CD4-positive, alpha-beta T cell (primary cell): ENCODE measurements at regions not wholly inside any gene's neighbourhood (a gene's known extent, or its start where the extent isn't known, plus 50 kb on each side); places are given as distances from the start of the nearest gene placed in this dataset.

Source experiments
- ATAC-seq: fragments of 200-7000 bp; cut with Tn5 transposase; one replicate; pipeline ENCODE4 v1.10.0; 2022; ENCODE audit warnings: mild to moderate bottlenecking; ENCODE audit not compliant: poor library complexity
- CTCF ChIA-PET: fragments of 350-600 bp; sonication (Branson Sonifier 250); formaldehyde crosslinking; loops from one replicate; lab custom pipeline; 2021; ENCODE audit warnings: antibody characterized with exemption, inconsistent platforms; lab: Charles Lee
- POLR2A ChIA-PET: fragments of 350-600 bp; sonication (Branson Sonifier 250); formaldehyde crosslinking; loops from one replicate; lab custom pipeline; 2021; ENCODE audit warnings: antibody characterized with exemption, inconsistent platforms; lab: Charles Lee
- DNase-seq, 14 experiments: peaks; one replicate each; pipeline ENCODE4 v3.0.0-alpha.2; 2013 to 2020; ENCODE audit warnings: mixed read lengths in 2 of 14
- H3K27ac ChIP-seq, 2 donors: one replicate each; pipeline versions ENCODE4 v1.5.1 to v1.7.0; 2013; ENCODE audit warnings: low read length in 2 of 2, low read depth in 1 of 2, mild to moderate bottlenecking in 1 of 2
- H3K27me3 ChIP-seq, 2 experiments: 1 replicate in 1 of 2; 2 replicates in 1 of 2; pipeline versions ENCODE4 v1.6.1 to v1.7.0; 2013; ENCODE audit warnings: low read length in 2 of 2, control low read depth in 1 of 2, mild to moderate bottlenecking in 1 of 2, moderate library complexity in 1 of 2; ENCODE audit not compliant: insufficient read depth in 2 of 2, control insufficient read depth in 1 of 2
- H3K36me3 ChIP-seq: one replicate; pipeline ENCODE4 v1.6.1; 2013; ENCODE audit warnings: low read length, control low read depth; ENCODE audit not compliant: insufficient read depth
- H3K4me1 ChIP-seq: one replicate; pipeline ENCODE4 v1.6.1; 2013; ENCODE audit warnings: low read length, control low read depth; ENCODE audit not compliant: insufficient read depth
- H3K4me3 ChIP-seq: one replicate; pipeline ENCODE4 v1.5.1; 2013; ENCODE audit warnings: mild to moderate bottlenecking, low read length, moderate library complexity
- H3K9me3 ChIP-seq, 2 experiments: 1 replicate in 1 of 2; 2 replicates in 1 of 2; pipeline versions ENCODE4 v1.6.1 to v1.7.0; 2013; ENCODE audit warnings: low read length in 2 of 2, mild to moderate bottlenecking in 2 of 2, control low read depth in 1 of 2, moderate library complexity in 1 of 2; ENCODE audit not compliant: control insufficient read depth in 1 of 2, insufficient read depth in 1 of 2
- H3K27ac Mint-ChIP-seq: one replicate; pipeline ENCODE4 v1.8.0; 2020; ENCODE audit warnings: mixed read lengths
- H3K27me3 Mint-ChIP-seq: one replicate; pipeline ENCODE4 v1.8.0; 2021; ENCODE audit warnings: mixed read lengths
- H3K36me3 Mint-ChIP-seq: one replicate; pipeline ENCODE4 v1.8.0; 2021; ENCODE audit warnings: low read depth, mixed read lengths
- H3K4me1 Mint-ChIP-seq: one replicate; pipeline ENCODE4 v1.8.0; 2021; ENCODE audit warnings: low read depth, mixed read lengths
- H3K4me3 Mint-ChIP-seq: one replicate; pipeline ENCODE4 v1.8.0; 2020; ENCODE audit warnings: mild to moderate bottlenecking, mixed read lengths
- H3K9me3 Mint-ChIP-seq: one replicate; pipeline ENCODE4 v1.8.0; 2020; ENCODE audit warnings: mixed read lengths
- CTCF ChIP-seq: fragments of 200-600 bp; IDR thresholded peaks from one replicate; pipeline ENCODE4 v1.8.0; 2022; ENCODE audit warnings: antibody characterized with exemption, mild to moderate bottlenecking
- intact Hi-C, 2 experiments: fragments of 100-400 bp; cut with DNase I in 1 of 2; cut with micrococcal nuclease in 1 of 2; formaldehyde crosslinking; loops; one replicate each; pipeline versions ENCODE4 v1.15.1 to v1.9.0; 2023 to 2025; cut with DNase I, micrococcal nuclease

DNA sequence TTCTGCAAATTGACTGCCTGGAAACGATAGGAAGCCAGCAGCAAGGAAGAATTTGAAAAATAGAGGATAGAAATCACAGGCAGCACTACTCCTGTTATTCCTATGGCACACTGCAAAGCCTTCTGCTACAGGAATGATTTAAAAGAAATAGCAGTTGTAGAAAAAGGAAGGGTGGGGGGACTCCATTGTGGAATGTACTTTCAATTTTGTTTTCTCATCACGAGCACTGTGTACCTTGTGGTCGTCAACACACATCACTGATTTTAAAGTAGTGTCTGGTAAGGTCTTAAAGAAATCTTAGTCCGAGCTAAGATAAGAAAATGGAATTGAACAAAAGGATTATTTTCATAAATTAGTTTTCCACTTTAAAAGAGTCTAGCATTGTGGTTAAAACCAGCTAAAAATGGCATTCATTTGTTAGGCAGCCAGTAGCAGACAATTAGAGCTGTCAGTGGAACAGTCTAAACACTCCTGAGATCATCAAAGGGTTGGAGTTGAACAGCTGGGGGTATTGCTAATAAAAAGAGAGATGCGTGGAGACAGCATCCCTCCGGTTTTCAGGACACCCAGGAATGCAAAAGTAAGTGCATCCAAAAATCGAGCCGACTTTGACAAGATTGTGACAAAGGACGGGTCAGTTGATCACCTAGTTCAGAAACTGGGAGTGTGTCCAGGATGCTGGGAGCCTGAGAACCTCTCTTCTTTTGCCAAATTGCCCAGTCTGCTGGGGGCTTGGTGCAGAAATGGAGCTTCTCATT is 97.8 kb upstream of the WWC1 start:
- Mint-ChIP-seq H3K4me3 (no peak overlapping the region), H3K4me1 (no peaks in the 10 kb centered on the region), H3K9me3 (no peaks in the 10 kb centered on the region), H3K27ac (no peak overlapping the region), H3K27me3 (peaks cover 8% of the 10 kb centered on the region), H3K36me3 (no peaks in the 10 kb centered on the region)
- H3K4me1 ChIP-seq = no peaks in the 10 kb centered on the region
- CTCF ChIA-PET = no interaction called here
- DNase-seq (no peak), ATAC-seq (no peak)
- no peak for TF ChIP-seq CTCF
- no peaks in the 10 kb centered on the region for H3K36me3 ChIP-seq
- intact Hi-C loops = no loop called here
- no peaks in the 10 kb centered on the region for H3K27me3 ChIP-seq
- H3K9me3 ChIP-seq = no peaks in the 10 kb centered on the region
- H3K4me3 ChIP-seq = no peak overlapping the region
- no peak overlapping the region for H3K27ac ChIP-seq
- POLR2A ChIA-PET = no interaction called here

- no peaks in the 10 kb centered on the region for H3K4me1 ChIP-seq
- no peaks in the 10 kb centered on the region for H3K36me3 ChIP-seq
- no peak overlapping the region for H3K4me3 ChIP-seq
- H3K9me3 Mint-ChIP-seq = no peaks in the 10 kb centered on the region
- no peak overlapping the region for H3K4me3 Mint-ChIP-seq
- ChIA-PET CTCF (no interaction called here), POLR2A (no interaction called here)
- no peak for DNase-seq
- no peak for TF ChIP-seq CTCF
- no peak overlapping the region for H3K27ac ChIP-seq
- H3K27me3 ChIP-seq = no peaks in the 10 kb centered on the region
- H3K36me3 Mint-ChIP-seq = no peaks in the 10 kb centered on the region
- no peak for ATAC-seq
- H3K4me1 Mint-ChIP-seq = no peaks in the 10 kb centered on the region
- intact Hi-C loops = no loop called here
- H3K27ac Mint-ChIP-seq = no peak overlapping the region
- no peaks in the 10 kb centered on the region for H3K27me3 Mint-ChIP-seq
- no peaks in the 10 kb centered on the region for H3K9me3 ChIP-seq
Measured at GRCh38 chr5:168195110-168195509, 96.3 kb upstream of the WWC1 start.

GRCh38 chr5:168198359-168198758 is 93.1 kb upstream of the WWC1 start:
- Histone ChIP-seq H3K9me3 (no peaks in the 10 kb centered on the region), H3K36me3 (no peaks in the 10 kb centered on the region), H3K27ac (no peak overlapping the region), H3K4me1 (no peaks in the 10 kb centered on the region), H3K4me3 (no peak overlapping the region), H3K27me3 (no peaks in the 10 kb centered on the region)
- H3K36me3 Mint-ChIP-seq = no peaks in the 10 kb centered on the region
- CTCF ChIA-PET = interaction anchor here (0.7 kb wide), 1 partner anchor 26 kb away, joined by 3 read pairs; no protein-coding TSS in a partner anchor
- intact Hi-C loops = no loop called here
- no peak for ATAC-seq
- no peak overlapping the region for H3K4me3 Mint-ChIP-seq
- H3K27me3 Mint-ChIP-seq = no peaks in the 10 kb centered on the region
- POLR2A ChIA-PET = interaction anchor here (0.7 kb wide), 1 partner anchor 265 kb away, joined by 3 read pairs; no protein-coding TSS in a partner anchor
- TF ChIP-seq CTCF = no peak
- H3K27ac Mint-ChIP-seq = no peak overlapping the region
- H3K9me3 Mint-ChIP-seq = no peaks in the 10 kb centered on the region
- no peak for DNase-seq
- no peaks in the 10 kb centered on the region for H3K4me1 Mint-ChIP-seq
